ENCODE measurements at regions not wholly inside any gene's neighbourhood (a gene's known extent, or its start where the extent isn't known, plus 50 kb on each side); places are given as distances from the start of the nearest gene placed in this dataset.
"Not testable (repeated sequence)": the region's sequence is repeated elsewhere in the genome, so short reads cannot be mapped to it uniquely, and the experiment has no call there.

GRCh38 chrX:55813150-55813549, 95.6 kb downstream of the RRAGB start:
- no peak for DNase-seq (ENCODE audit: low read depth)
- TF ChIP-seq, protein P1, sequence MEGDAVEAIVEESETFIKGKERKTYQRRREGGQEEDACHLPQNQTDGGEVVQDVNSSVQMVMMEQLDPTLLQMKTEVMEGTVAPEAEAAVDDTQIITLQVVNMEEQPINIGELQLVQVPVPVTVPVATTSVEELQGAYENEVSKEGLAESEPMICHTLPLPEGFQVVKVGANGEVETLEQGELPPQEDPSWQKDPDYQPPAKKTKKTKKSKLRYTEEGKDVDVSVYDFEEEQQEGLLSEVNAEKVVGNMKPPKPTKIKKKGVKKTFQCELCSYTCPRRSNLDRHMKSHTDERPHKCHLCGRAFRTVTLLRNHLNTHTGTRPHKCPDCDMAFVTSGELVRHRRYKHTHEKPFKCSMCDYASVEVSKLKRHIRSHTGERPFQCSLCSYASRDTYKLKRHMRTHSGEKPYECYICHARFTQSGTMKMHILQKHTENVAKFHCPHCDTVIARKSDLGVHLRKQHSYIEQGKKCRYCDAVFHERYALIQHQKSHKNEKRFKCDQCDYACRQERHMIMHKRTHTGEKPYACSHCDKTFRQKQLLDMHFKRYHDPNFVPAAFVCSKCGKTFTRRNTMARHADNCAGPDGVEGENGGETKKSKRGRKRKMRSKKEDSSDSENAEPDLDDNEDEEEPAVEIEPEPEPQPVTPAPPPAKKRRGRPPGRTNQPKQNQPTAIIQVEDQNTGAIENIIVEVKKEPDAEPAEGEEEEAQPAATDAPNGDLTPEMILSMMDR (conservative IDR thresholded peaks at IDR 0.05; ENCODE audit: low read depth, low read length): no peak
- H3K4me3 ChIP-seq (ENCODE audit: low read depth, low read length): no peak overlapping the region

GRCh38 chrX:55815546-55815945, 98.0 kb downstream of the RRAGB start:
- TF ChIP-seq, protein P1 (conservative IDR thresholded peaks at IDR 0.05; ENCODE audit: low read depth, low read length): no peak
- DNase-seq (ENCODE audit: low read depth): no peak
- H3K4me3 ChIP-seq (ENCODE audit: low read depth, low read length): no peak overlapping the region

GRCh38 chrX:55816023-55816422, 98.5 kb downstream of the RRAGB start:
- no peak for DNase-seq (ENCODE audit: low read depth)
- H3K4me3 ChIP-seq (ENCODE audit: low read depth, low read length): no peak overlapping the region
- TF ChIP-seq, protein P1 (conservative IDR thresholded peaks at IDR 0.05; ENCODE audit: low read depth, low read length): no peak

DNA sequence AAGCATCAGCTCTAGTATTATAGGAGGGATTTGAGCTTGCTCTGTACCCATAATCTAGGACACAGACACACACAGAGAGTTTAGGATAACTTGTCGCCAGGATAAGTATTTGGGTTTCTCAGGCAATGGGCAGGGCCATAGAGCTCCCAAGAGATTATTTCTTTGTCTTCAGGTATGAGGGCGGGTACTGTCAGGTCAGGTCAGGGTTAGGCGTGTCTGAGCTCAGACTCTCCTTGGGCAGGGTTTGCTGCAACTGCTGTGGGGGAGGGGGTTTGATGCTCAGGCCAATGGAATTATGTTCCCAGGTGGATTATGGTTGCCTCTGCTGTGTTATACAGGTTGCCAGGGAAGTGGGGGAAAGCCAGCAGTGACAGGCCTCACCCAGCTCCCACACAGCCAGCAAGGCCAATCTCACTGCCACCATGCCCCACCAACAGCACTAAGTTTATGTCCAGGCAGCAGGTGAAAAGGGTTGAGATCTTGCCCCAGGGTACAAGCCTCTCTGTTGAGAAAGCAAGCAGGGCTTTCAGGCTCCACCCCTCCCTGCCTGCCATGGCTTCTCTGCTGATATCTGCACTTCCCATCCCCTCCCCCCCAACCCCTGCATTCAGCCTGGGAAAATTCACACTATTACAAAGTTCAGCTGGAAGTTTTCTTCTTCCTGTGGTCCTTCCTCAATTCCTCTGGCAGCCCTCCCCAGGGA, 101.3 kb downstream of the RRAGB start:
- no peak overlapping the region for H3K4me3 ChIP-seq (ENCODE audit: low read depth, low read length)
- TF ChIP-seq, protein P1 (conservative IDR thresholded peaks at IDR 0.05; ENCODE audit: low read depth, low read length): no peak
- no peak for DNase-seq (ENCODE audit: low read depth)

GRCh38 chrX:55839485-55839884, 121.9 kb downstream of the RRAGB start:
- TF ChIP-seq, protein P1 (conservative IDR thresholded peaks at IDR 0.05; ENCODE audit: low read depth, low read length): no peak
- no peak for DNase-seq (ENCODE audit: low read depth)
- no peak overlapping the region for H3K4me3 ChIP-seq (ENCODE audit: low read depth, low read length)

DNA sequence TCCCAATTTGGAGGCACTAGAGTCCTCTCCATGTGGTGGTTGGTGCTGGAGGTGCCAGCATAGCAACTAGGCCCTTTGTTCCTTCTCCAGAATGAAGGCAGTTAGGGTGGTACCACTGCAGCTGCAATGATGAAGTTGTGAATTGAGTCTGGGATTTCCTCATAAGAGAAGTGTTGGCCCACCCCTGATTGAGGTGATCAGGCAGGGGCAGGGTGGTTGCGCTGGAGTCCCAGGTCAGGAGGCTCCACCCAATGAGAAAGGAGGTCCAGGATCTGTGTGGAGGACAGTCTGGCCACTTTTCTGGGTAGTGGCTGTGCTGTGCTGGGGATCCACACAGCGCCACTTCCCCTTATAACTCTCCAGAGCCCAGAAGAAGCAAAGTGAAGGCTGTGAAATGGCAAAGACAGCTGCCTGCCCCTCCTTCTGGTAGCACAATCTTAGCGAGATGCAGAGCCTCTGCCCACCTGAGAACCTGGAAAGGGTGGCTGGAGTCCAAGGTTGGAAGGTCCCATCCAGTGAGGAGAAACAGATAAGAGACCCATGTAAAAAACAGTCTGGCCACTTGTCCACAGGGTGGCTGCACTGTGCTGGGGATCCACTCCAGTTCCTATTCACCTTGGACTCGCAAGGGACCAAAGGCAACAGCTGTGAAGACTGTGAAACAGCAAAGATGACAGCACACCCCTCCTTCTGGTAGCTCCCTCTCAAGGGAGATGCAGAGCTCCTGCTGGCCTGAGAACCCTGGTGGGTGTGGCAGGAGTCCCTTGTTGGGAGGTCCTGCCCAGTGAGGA, 124.6 kb downstream of the RRAGB start:
- DNase-seq (ENCODE audit: low read depth): no peak
- H3K4me3 ChIP-seq (ENCODE audit: low read depth, low read length): no peak overlapping the region
- TF ChIP-seq, protein P1 (conservative IDR thresholded peaks at IDR 0.05; ENCODE audit: low read depth, low read length): no peak

GRCh38 chrX:55866779-55867178, 149.2 kb downstream of the RRAGB start:
- DNase-seq (ENCODE audit: low read depth); H3K4me3 ChIP-seq (ENCODE audit: low read depth, low read length): not testable (repeated sequence)
